ENCODE measurements at regions not wholly inside any gene's neighbourhood (a gene's known extent, or its start where the extent isn't known, plus 50 kb on each side); places are given as distances from the start of the nearest gene placed in this dataset.

GRCh38 chr10:3693698-3694080, 91.3 kb downstream of the KLF6 start:
- no peak overlapping the region for H3K27ac ChIP-seq (replicated peaks)
- TF ChIP-seq REST (IDR thresholded peaks at IDR 0.05; ENCODE audit: insufficient replicate concordance, low read depth) (no peak), SPI1 (IDR thresholded peaks at IDR 0.05; ENCODE audit: borderline replicate concordance, low read depth) (no peak), CTCF (IDR thresholded peaks at IDR 0.05; ENCODE audit: insufficient read depth, low read length) (no peak), POLR2AphosphoS5 (IDR thresholded peaks at IDR 0.05; ENCODE audit: low read depth) (no peak), GABPA (IDR thresholded peaks at IDR 0.05; ENCODE audit: low read depth) (no peak)
- H3K4me3 ChIP-seq (replicated peaks; ENCODE audit: insufficient read depth, low read length) = no peak overlapping the region
- no peaks in the 10 kb centered on the region for H3K27me3 ChIP-seq (ENCODE audit: insufficient read depth, poor library complexity, severe bottlenecking)
- DNase-seq (ENCODE audit: low read depth in 1 of 2, low spot score in 1 of 2) = no peak

- H3K27me3 ChIP-seq (ENCODE audit: insufficient read depth, poor library complexity, severe bottlenecking) = no peaks in the 10 kb centered on the region
- no peak for DNase-seq (ENCODE audit: low read depth in 1 of 2, low spot score in 1 of 2)
- H3K4me3 ChIP-seq (replicated peaks; ENCODE audit: insufficient read depth, low read length) = no peak overlapping the region
- no peak for TF ChIP-seq GABPA (IDR thresholded peaks at IDR 0.05; ENCODE audit: low read depth)
- TF ChIP-seq SPI1 (IDR thresholded peaks at IDR 0.05; ENCODE audit: borderline replicate concordance, low read depth) = no peak
- no peak for TF ChIP-seq POLR2AphosphoS5 (IDR thresholded peaks at IDR 0.05; ENCODE audit: low read depth)
- TF ChIP-seq REST (IDR thresholded peaks at IDR 0.05; ENCODE audit: insufficient replicate concordance, low read depth) = no peak
- TF ChIP-seq CTCF (IDR thresholded peaks at IDR 0.05; ENCODE audit: insufficient read depth, low read length) = no peak
- H3K27ac ChIP-seq (replicated peaks) = no peak overlapping the region
Measured at GRCh38 chr10:3693022-3693697, 91.8 kb downstream of the KLF6 start.

GRCh38 chr10:3692387-3692999, 92.5 kb downstream of the KLF6 start:
- Histone ChIP-seq H3K4me3 (replicated peaks; ENCODE audit: insufficient read depth, low read length) (no peak overlapping the region), H3K27me3 (ENCODE audit: insufficient read depth, poor library complexity, severe bottlenecking) (no peaks in the 10 kb centered on the region), H3K27ac (replicated peaks) (no peak overlapping the region)
- no peak for TF ChIP-seq GABPA (IDR thresholded peaks at IDR 0.05; ENCODE audit: low read depth)
- no peak for TF ChIP-seq REST (IDR thresholded peaks at IDR 0.05; ENCODE audit: insufficient replicate concordance, low read depth)
- TF ChIP-seq SPI1 (IDR thresholded peaks at IDR 0.05; ENCODE audit: borderline replicate concordance, low read depth) = no peak
- TF ChIP-seq POLR2AphosphoS5 (IDR thresholded peaks at IDR 0.05; ENCODE audit: low read depth) = no peak
- no peak for TF ChIP-seq CTCF (IDR thresholded peaks at IDR 0.05; ENCODE audit: insufficient read depth, low read length)
- no peak for DNase-seq (ENCODE audit: low read depth in 1 of 2, low spot score in 1 of 2)
